ENCODE measurements at regions not wholly inside any gene's neighbourhood (a gene's known extent, or its start where the extent isn't known, plus 50 kb on each side); places are given as distances from the start of the nearest gene placed in this dataset.

GRCh38 chr4:112956484-112956896 lies 93.0 kb upstream of the ANK2 start:
- no peak for TF ChIP-seq TAF1 (IDR thresholded peaks at IDR 0.05; ENCODE audit: borderline replicate concordance, insufficient read depth, low read length)
- no peak for TF ChIP-seq POLR2AphosphoS5 (IDR thresholded peaks at IDR 0.05; ENCODE audit: low read depth, low read length)
- no peak for TF ChIP-seq SIN3A (IDR thresholded peaks at IDR 0.05; ENCODE audit: borderline replicate concordance, insufficient read depth, low read length)
- no peak for TF ChIP-seq FOXP2 (optimal IDR thresholded peaks at IDR 0.05; ENCODE audit: borderline replicate concordance, extremely low read depth, extremely low read length, insufficient read depth)
- TF ChIP-seq REST (IDR thresholded peaks at IDR 0.05; ENCODE audit: insufficient read depth in 1 of 2, low read depth in 2 of 2, low read length in 2 of 2): no peak

DNA sequence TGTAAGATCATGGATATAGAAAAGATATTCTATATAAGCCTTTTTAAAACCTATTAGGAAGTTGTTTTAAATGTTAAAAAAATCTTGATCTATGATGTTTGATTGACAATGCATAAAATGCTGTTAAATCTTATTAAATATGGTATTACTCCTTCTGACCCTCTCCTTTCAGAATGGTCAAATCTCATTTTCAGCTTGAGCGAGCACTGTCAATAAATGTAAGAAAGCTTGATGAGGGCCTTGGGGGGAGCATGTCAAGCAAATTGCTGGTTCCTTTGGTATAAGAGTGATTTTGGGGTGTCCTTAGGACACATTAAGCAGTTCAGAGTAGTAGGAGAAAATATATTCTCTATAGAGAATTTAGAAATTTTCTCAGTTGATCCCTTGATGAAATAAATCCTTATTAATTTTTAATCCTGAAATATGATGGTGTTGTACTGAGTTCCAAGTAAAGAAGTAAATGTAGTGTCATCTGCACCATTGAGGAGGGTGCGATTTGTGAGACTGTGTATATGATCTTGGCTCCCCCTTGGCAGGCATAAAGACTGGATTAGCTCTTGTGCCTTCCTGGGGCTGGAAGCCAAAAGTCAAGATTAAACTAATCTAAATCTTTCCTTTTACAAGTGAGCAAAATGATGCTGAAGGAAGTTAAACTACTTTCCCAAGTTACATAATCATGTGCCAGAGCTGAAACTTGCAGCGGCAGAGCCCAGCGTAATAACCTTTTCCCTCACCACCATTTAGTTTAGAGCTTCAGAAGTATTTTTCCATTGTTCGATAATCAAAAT lies 82.6 kb upstream of the ANK2 start:
- TF ChIP-seq SIN3A (IDR thresholded peaks at IDR 0.05; ENCODE audit: borderline replicate concordance, insufficient read depth, low read length) (no peak), POLR2AphosphoS5 (IDR thresholded peaks at IDR 0.05; ENCODE audit: low read depth, low read length) (no peak), REST (IDR thresholded peaks at IDR 0.05; ENCODE audit: insufficient read depth in 1 of 2, low read depth in 2 of 2, low read length in 2 of 2) (no peak), TAF1 (IDR thresholded peaks at IDR 0.05; ENCODE audit: borderline replicate concordance, insufficient read depth, low read length) (no peak), FOXP2 (optimal IDR thresholded peaks at IDR 0.05; ENCODE audit: borderline replicate concordance, extremely low read depth, extremely low read length, insufficient read depth) (no peak)

GRCh38 chr4:112968451-112969159 lies 80.8 kb upstream of the ANK2 start:
- TF ChIP-seq SIN3A (IDR thresholded peaks at IDR 0.05; ENCODE audit: borderline replicate concordance, insufficient read depth, low read length) (no peak), TAF1 (IDR thresholded peaks at IDR 0.05; ENCODE audit: borderline replicate concordance, insufficient read depth, low read length) (no peak), REST (IDR thresholded peaks at IDR 0.05; ENCODE audit: insufficient read depth in 1 of 2, low read depth in 2 of 2, low read length in 2 of 2) (no peak), POLR2AphosphoS5 (IDR thresholded peaks at IDR 0.05; ENCODE audit: low read depth, low read length) (no peak), FOXP2 (optimal IDR thresholded peaks at IDR 0.05; ENCODE audit: borderline replicate concordance, extremely low read depth, extremely low read length, insufficient read depth) (no peak)

- no peak for TF ChIP-seq POLR2AphosphoS5 (IDR thresholded peaks at IDR 0.05; ENCODE audit: low read depth, low read length)
- TF ChIP-seq FOXP2 (optimal IDR thresholded peaks at IDR 0.05; ENCODE audit: borderline replicate concordance, extremely low read depth, extremely low read length, insufficient read depth): no peak
- no peak for TF ChIP-seq SIN3A (IDR thresholded peaks at IDR 0.05; ENCODE audit: borderline replicate concordance, insufficient read depth, low read length)
- no peak for TF ChIP-seq REST (IDR thresholded peaks at IDR 0.05; ENCODE audit: insufficient read depth in 1 of 2, low read depth in 2 of 2, low read length in 2 of 2)
- no peak for TF ChIP-seq TAF1 (IDR thresholded peaks at IDR 0.05; ENCODE audit: borderline replicate concordance, insufficient read depth, low read length)
Observed at GRCh38 chr4:112970903-112971302, 78.5 kb upstream of the ANK2 start.

All from PFSK-1 (cell line).